SK-N-SH (cell line): ENCODE measurements at regions not wholly inside any gene's neighbourhood (a gene's known extent, or its start where the extent isn't known, plus 50 kb on each side); places are given as distances from the start of the nearest gene placed in this dataset.
"Not testable (repeated sequence)": the region's sequence is repeated elsewhere in the genome, so short reads cannot be mapped to it uniquely, and the experiment has no call there.

Experiments
- CTCF ChIA-PET: fragments of 300-600, 350-600 bp; formaldehyde crosslinking; extraction: SDS; loops from one replicate; lab custom pipeline; 2021; lab: Yijun Ruan, JAX
- POLR2A ChIA-PET: fragments of 350-600 bp; sonication (Branson Sonifier 250); formaldehyde crosslinking; extraction: SDS; loops from one replicate; lab custom pipeline; 2020; ENCODE audit warnings: antibody characterized with exemption, inconsistent platforms; lab: Yijun Ruan, JAX
- DNase-seq: peaks from one replicate; pipeline ENCODE4 v3.0.0; 2012
- H2AFZ ChIP-seq: fragments of 200-600 bp; sonication (generic); 2 replicates; pipeline ENCODE4 v1.8.1; 2016; ENCODE audit warnings: antibody characterized with exemption, mild to moderate bottlenecking, low read depth
- H3F3A ChIP-seq: fragments of 200-600 bp; sonication (generic); replicated peaks from 2 replicates; pipeline ENCODE3; 2016; ENCODE audit warnings: antibody characterized with exemption, mild to moderate bottlenecking; ENCODE audit not compliant: insufficient read depth
- H3K27ac ChIP-seq, 2 experiments: fragments of 200-500 bp in 1 of 2; fragments of 200-600 bp in 1 of 2; sonication (Bioruptor generic) in 1 of 2; sonication (generic), shearing (Covaris generic) in 1 of 2; 2 replicates each; pipeline versions ENCODE4 v1.5.1 to v1.6.1; 2014 to 2016; ENCODE audit warnings: low read depth in 2 of 2, inconsistent platforms in 1 of 2, low read length in 1 of 2, mild to moderate bottlenecking in 1 of 2, mixed read lengths in 1 of 2
- H3K27me3 ChIP-seq: fragments of 200-600 bp; sonication (generic), shearing (Covaris generic); 2 replicates; pipeline ENCODE4 v1.6.1; 2016; ENCODE audit warnings: mixed run types; ENCODE audit not compliant: insufficient read depth
- H3K36me3 ChIP-seq, 2 experiments: fragments of 200-500 bp in 1 of 2; fragments of 200-600 bp in 1 of 2; sonication (Bioruptor generic) in 1 of 2; sonication (generic) in 1 of 2; replicated peaks in 1 of 2; 2 replicates each; pipeline versions ENCODE3 to v1.5.1; 2014 to 2016; ENCODE audit warnings: low read length in 1 of 2, mild to moderate bottlenecking in 1 of 2; ENCODE audit not compliant: insufficient read depth in 2 of 2, control insufficient read depth in 1 of 2
- H3K4me1 ChIP-seq, 2 experiments: fragments of 200-500 bp in 1 of 2; fragments of 200-600 bp in 1 of 2; sonication (Bioruptor generic) in 1 of 2; sonication (generic), shearing (Covaris generic) in 1 of 2; 2 replicates each; pipeline versions ENCODE4 v1.5.1 to v1.6.1; 2014 to 2016; ENCODE audit warnings: low read depth in 1 of 2, low read length in 1 of 2, mixed run types in 1 of 2; ENCODE audit not compliant: insufficient read depth in 2 of 2, control insufficient read depth in 1 of 2
- H3K4me2 ChIP-seq: fragments of 200-600 bp; sonication (generic), shearing (Covaris generic); 2 replicates; pipeline ENCODE4 v1.6.1; 2017; ENCODE audit warnings: mixed run types
- H3K4me3 ChIP-seq, 2 experiments: fragments of 200-500 bp in 1 of 2; fragments of 200-600 bp in 1 of 2; sonication (Bioruptor generic) in 1 of 2; sonication (generic), shearing (Covaris generic) in 1 of 2; 2 replicates each; pipeline versions ENCODE4 v1.5.1 to v1.8.1; 2014 to 2016; ENCODE audit warnings: low read depth in 2 of 2, inconsistent platforms in 1 of 2, low read length in 1 of 2, mild to moderate bottlenecking in 1 of 2, mixed read lengths in 1 of 2, moderate library complexity in 1 of 2
- H3K79me2 ChIP-seq: fragments of 200-600 bp; sonication (generic); 2 replicates; pipeline ENCODE4 v1.8.1; 2017; ENCODE audit warnings: mild to moderate bottlenecking; ENCODE audit not compliant: insufficient read depth
- H3K9ac ChIP-seq: fragments of 200-600 bp; sonication (generic); 2 replicates; pipeline ENCODE4 v1.6.1; 2017; ENCODE audit warnings: mixed run types
- H3K9me2 ChIP-seq: fragments of 200-600 bp; sonication (generic); 2 replicates; pipeline ENCODE4 v1.6.1; 2017; ENCODE audit warnings: mixed run types
- H3K9me3 ChIP-seq: fragments of 200-600 bp; sonication (generic); 2 replicates; pipeline ENCODE4 v1.6.1; 2017; ENCODE audit warnings: mixed run types, mild to moderate bottlenecking, moderate library complexity
- H4K20me1 ChIP-seq: fragments of 200-600 bp; sonication (generic); 2 replicates; pipeline ENCODE4 v1.6.1; 2017; ENCODE audit warnings: mild to moderate bottlenecking, mixed run types; ENCODE audit not compliant: insufficient read depth
- CHD2 ChIP-seq: fragments of 150-350 bp; IDR thresholded peaks from 2 replicates; pipeline ENCODE4 v1.6.1; 2018; ENCODE audit warnings: low read length; ENCODE audit not compliant: partially characterized antibody
- ELF1 ChIP-seq: IDR thresholded peaks from 2 replicates; pipeline ENCODE4 v1.4.0; 2012
- EP300 ChIP-seq, 2 experiments: IDR thresholded peaks; 2 replicates each; pipeline versions ENCODE4 v1.4.0 to v1.6.1; 2012; ENCODE audit warnings: borderline replicate concordance in 1 of 2, low read depth in 1 of 2, low read length in 1 of 2
- EZH2phosphoT487 ChIP-seq: fragments of 200-600 bp; sonication (generic); IDR thresholded peaks from 2 replicates; pipeline ENCODE4 v1.6.1; 2017; ENCODE audit warnings: low read depth, mixed run types, mild to moderate bottlenecking, antibody characterized with exemption, moderate library complexity, borderline replicate concordance
- FOXJ3 ChIP-seq: sonication (generic); formaldehyde crosslinking; IDR thresholded peaks from 2 replicates; pipeline ENCODE4 v1.5.1; 2020; ENCODE audit warnings: mild to moderate bottlenecking, missing genetic modification reagents
- FOXM1 ChIP-seq: IDR thresholded peaks from 2 replicates; pipeline ENCODE4 v1.4.0; 2012; ENCODE audit warnings: low read depth, mild to moderate bottlenecking
- GABPA ChIP-seq: IDR thresholded peaks from 2 replicates; pipeline ENCODE4 v1.4.0; 2012; ENCODE audit warnings: low read depth, mild to moderate bottlenecking
- GATA2 ChIP-seq: sonication (generic); formaldehyde crosslinking; IDR thresholded peaks from 2 replicates; pipeline ENCODE4 v1.5.0; 2020; ENCODE audit warnings: mild to moderate bottlenecking, missing genetic modification reagents
- IRF3 ChIP-seq: fragments of 150-350 bp; IDR thresholded peaks from 2 replicates; pipeline ENCODE4 v1.6.1; 2016; ENCODE audit warnings: mild to moderate bottlenecking, low read depth, low read length
- MAX ChIP-seq: IDR thresholded peaks from 2 replicates; pipeline ENCODE4 v1.4.0; 2012; ENCODE audit warnings: low read depth
- MEF2A ChIP-seq: IDR thresholded peaks from 2 replicates; pipeline ENCODE4 v1.4.0; 2012; ENCODE audit warnings: low read depth, borderline replicate concordance
- MXI1 ChIP-seq: IDR thresholded peaks from 2 replicates; pipeline ENCODE4 v1.6.1; 2012; ENCODE audit warnings: mild to moderate bottlenecking, low read depth, low read length, improper control_type of control experiment
- NFIC ChIP-seq: IDR thresholded peaks from 2 replicates; pipeline ENCODE4 v1.4.0; 2012; ENCODE audit warnings: borderline replicate concordance
- NRF1 ChIP-seq: IDR thresholded peaks from 2 replicates; pipeline ENCODE4 v1.6.1; 2012; ENCODE audit warnings: low read depth, mild to moderate bottlenecking, low read length
- RFX5 ChIP-seq: IDR thresholded peaks from 2 replicates; pipeline ENCODE4 v1.6.1; 2012; ENCODE audit warnings: mild to moderate bottlenecking, improper control_type of control experiment, low read length
- RXRA ChIP-seq: IDR thresholded peaks from 2 replicates; pipeline ENCODE4 v1.4.0; 2012; ENCODE audit warnings: low read depth, mild to moderate bottlenecking, borderline replicate concordance
- SMC3 ChIP-seq: IDR thresholded peaks from 2 replicates; pipeline ENCODE4 v1.6.1; 2012; ENCODE audit warnings: low read depth, low read length, improper control_type of control experiment
- TAF1 ChIP-seq: IDR thresholded peaks from 2 replicates; pipeline ENCODE4 v1.6.1; 2012; ENCODE audit warnings: low read depth, mild to moderate bottlenecking, low read length, moderate library complexity, borderline replicate concordance
- TCF12 ChIP-seq: IDR thresholded peaks from 2 replicates; pipeline ENCODE4 v1.4.0; 2012
- TEAD4 ChIP-seq: IDR thresholded peaks from 2 replicates; pipeline ENCODE4 v1.4.0; 2012; ENCODE audit warnings: mild to moderate bottlenecking, borderline replicate concordance; ENCODE audit not compliant: insufficient read depth
- USF2 ChIP-seq: fragments of 150-350 bp; IDR thresholded peaks from 2 replicates; pipeline ENCODE4 v1.6.1; 2017; ENCODE audit warnings: antibody characterized with exemption, low read length, low read depth, borderline replicate concordance
- YY1 ChIP-seq: IDR thresholded peaks from 2 replicates; pipeline ENCODE4 v1.4.0; 2012; ENCODE audit warnings: low read depth, mild to moderate bottlenecking
- WGBS: methylation state at CpG from one replicate; pipeline ENCODE4 v1.1.6; 2017; ENCODE audit warnings: low lambda C conversion rate; 5-methylcytosine and 5-hydroxymethylcytosine counted together
- TF ChIP-seq, protein P1 (sequence below): IDR thresholded peaks from 2 replicates; pipeline ENCODE4; 2012

DNA sequence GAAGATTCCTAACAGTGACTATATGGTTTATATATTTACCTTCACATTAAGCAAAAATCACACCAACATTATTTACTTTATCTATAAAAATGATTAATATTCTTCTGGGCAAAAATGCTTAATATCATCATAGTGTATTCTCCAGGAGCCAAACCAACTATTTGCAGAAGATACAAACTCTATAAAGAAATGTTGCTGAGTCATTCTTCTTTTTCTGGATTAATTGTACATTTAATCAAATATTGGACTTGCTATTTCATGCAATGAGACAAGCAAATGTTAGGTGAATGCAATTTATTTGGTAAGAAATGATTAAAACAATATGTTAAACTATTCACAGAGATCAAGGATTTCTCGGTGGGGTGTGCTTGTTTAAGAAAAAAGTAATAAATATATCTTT lies 1075.8 kb downstream of the PCDH9 start:
- Histone ChIP-seq H3K4me2 (no peak overlapping the region), H3K9ac (no peak overlapping the region), H3K27ac (peak overlapping the region in 1 of 2 experiments; percentile 43; a peak in 1 of 4 replicates), H2AFZ (peak overlapping the region; percentile 37), H3K9me2 (0 out of 2 replicates have a peak, but pooled peaks cover 3% of the 10 kb centered on the region), H3K4me3 (no peak overlapping the region), H3F3A (peaks cover 4% of the 10 kb centered on the region), H3K27me3 (no peaks in the 10 kb centered on the region), H3K4me1 (no peaks in the 10 kb centered on the region), H3K36me3 (no peaks in the 10 kb centered on the region), H4K20me1 (no peaks in the 10 kb centered on the region), H3K79me2 (no peaks in the 10 kb centered on the region), H3K9me3 (no peaks in the 10 kb centered on the region)
- ChIA-PET CTCF (no interaction called here), POLR2A (no interaction called here)
- WGBS, result 18% methylated on average over 1 of the region's 1 CpG
- DNase-seq, result no peak
- TF ChIP-seq, protein P1, sequence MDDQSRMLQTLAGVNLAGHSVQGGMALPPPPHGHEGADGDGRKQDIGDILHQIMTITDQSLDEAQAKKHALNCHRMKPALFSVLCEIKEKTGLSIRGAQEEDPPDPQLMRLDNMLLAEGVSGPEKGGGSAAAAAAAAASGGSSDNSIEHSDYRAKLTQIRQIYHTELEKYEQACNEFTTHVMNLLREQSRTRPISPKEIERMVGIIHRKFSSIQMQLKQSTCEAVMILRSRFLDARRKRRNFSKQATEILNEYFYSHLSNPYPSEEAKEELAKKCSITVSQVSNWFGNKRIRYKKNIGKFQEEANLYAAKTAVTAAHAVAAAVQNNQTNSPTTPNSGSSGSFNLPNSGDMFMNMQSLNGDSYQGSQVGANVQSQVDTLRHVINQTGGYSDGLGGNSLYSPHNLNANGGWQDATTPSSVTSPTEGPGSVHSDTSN, result no peak
- TF ChIP-seq MXI1, result no peak
- no peak for TF ChIP-seq MAX
- no peak for TF ChIP-seq FOXM1
- no peak for TF ChIP-seq NRF1
- TF ChIP-seq EP300 (IDR thresholded peaks at IDR 0.05; ENCODE audit: borderline replicate concordance in 1 of 2, low read depth in 1 of 2, low read length in 1 of 2), result no peak
- TF ChIP-seq FOXJ3, result no peak
- no peak for TF ChIP-seq GABPA
- no peak for TF ChIP-seq TEAD4
- no peak for TF ChIP-seq RXRA
- TF ChIP-seq IRF3, result no peak
- no peak for TF ChIP-seq NFIC
- TF ChIP-seq RFX5, result no peak
- TF ChIP-seq TCF12, result no peak
- no peak for TF ChIP-seq YY1

- Histone ChIP-seq H3K9me2 (0 out of 2 replicates have a peak, but pooled peaks cover 3% of the 10 kb centered on the region), H3K4me3 (no peak overlapping the region), H3K9ac (no peak overlapping the region), H3K4me2 (no peak overlapping the region), H3K4me1 (no peaks in the 10 kb centered on the region), H3K27ac (no peak overlapping the region), H2AFZ (no peak overlapping the region), H3K9me3 (no peaks in the 10 kb centered on the region), H3K27me3 (no peaks in the 10 kb centered on the region), H3K79me2 (no peaks in the 10 kb centered on the region), H4K20me1 (no peaks in the 10 kb centered on the region), H3K36me3 (no peaks in the 10 kb centered on the region), H3F3A (peaks cover 4% of the 10 kb centered on the region)
- no peak for DNase-seq
- TF ChIP-seq FOXJ3, result no peak
- TF ChIP-seq ELF1, result no peak
- TF ChIP-seq SMC3, result no peak
- no peak for TF ChIP-seq GATA2
- no peak for TF ChIP-seq CHD2
- TF ChIP-seq TAF1, result no peak
- no peak for TF ChIP-seq EZH2phosphoT487
- TF ChIP-seq MEF2A, result no peak
- TF ChIP-seq USF2, result no peak
- POLR2A ChIA-PET, result no interaction called here
- CTCF ChIA-PET, result no interaction called here
These were observed 1077.5 kb downstream of the PCDH9 start for GRCh38 chr13:66152596-66152995.

GRCh38 chr13:66144357-66144756 lies 1085.8 kb downstream of the PCDH9 start:
- H3K27me3 ChIP-seq, H3K79me2 ChIP-seq, POLR2A ChIA-PET, H3K9me2 ChIP-seq, H3K4me2 ChIP-seq, DNase-seq, H3K4me1 ChIP-seq, H3K4me3 ChIP-seq, H3K27ac ChIP-seq, H3F3A ChIP-seq, H3K36me3 ChIP-seq, H4K20me1 ChIP-seq, CTCF ChIA-PET, H2AFZ ChIP-seq, H3K9me3 ChIP-seq, H3K9ac ChIP-seq: not testable (repeated sequence)
- WGBS, result 83% methylated on average over 8 of the region's 11 CpGs
